ENCODE measurements at regions not wholly inside any gene's neighbourhood (a gene's known extent, or its start where the extent isn't known, plus 50 kb on each side); places are given as distances from the start of the nearest gene placed in this dataset.

GRCh38 chr17:77037943-77038342 is 102.8 kb upstream of the SEC14L1 start:
- TF ChIP-seq CTCF (conservative IDR thresholded peaks at IDR 0.05 in 1 of 2, IDR thresholded peaks at IDR 0.05 in 1 of 2; ENCODE audit: extremely low read depth in 1 of 2, insufficient read depth in 1 of 2, low read depth in 1 of 2, low read length in 2 of 2): no peak
- TF ChIP-seq EZH2 (IDR thresholded peaks at IDR 0.05; ENCODE audit: borderline replicate concordance, low read length): no peak

Measured in mammary epithelial cell (primary cell).